ENCODE measurements at regions not wholly inside any gene's neighbourhood (a gene's known extent, or its start where the extent isn't known, plus 50 kb on each side); places are given as distances from the start of the nearest gene placed in this dataset.

DNA sequence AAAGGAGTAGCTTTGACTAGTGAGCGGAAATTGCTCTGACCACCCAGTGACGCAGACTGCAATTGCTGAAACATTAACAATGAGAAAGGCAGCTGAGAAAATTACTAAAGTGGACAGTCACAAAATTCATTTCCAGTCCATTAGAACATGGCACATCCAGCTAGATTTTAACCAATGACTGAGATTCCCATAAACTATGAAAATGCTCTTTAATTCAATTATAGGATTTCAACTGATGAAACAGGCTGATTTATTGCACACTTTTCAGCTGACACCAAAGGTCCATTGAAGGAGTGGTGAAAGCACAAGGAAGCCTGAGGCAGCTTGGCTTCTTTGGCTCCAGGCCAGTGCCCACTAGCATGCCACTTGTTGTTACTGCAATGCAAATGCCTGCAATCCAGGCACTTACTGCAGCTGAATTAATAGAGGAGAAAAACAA is 933.4 kb downstream of the SLITRK6 start:
- DNase-seq, result no peak
- no peaks in the 10 kb centered on the region for H3K9me3 ChIP-seq (ENCODE audit: insufficient read depth, low read length, severe bottlenecking)
- no peak overlapping the region for H3K27ac ChIP-seq (ENCODE audit: low read length)

DNA sequence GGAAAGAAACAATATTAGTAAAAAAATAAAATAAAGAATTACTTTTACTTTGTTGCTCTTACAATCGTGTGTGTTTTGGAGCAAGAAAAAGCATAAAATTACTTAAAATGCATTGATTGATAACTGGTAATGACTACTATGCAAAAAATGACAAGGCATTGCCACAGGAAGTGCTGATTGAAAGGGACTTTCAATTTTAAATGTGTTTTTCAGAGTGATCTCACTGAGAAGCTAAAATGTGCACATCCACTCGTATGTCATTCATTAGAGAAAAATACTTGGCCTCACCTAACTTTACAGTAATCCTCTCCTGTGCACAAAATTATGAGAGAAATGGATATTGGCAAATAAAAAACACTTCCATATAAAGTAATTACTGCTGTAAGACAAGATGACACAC is 934.9 kb downstream of the SLITRK6 start:
- H3K4me2 ChIP-seq (ENCODE audit: insufficient read depth, low read length), result no peak overlapping the region
- ATAC-seq (ENCODE audit: insufficient read depth, low read depth), result no peak
- H3K79me2 ChIP-seq (ENCODE audit: insufficient read depth, low read length), result no peaks in the 10 kb centered on the region
- H3K4me3 ChIP-seq (ENCODE audit: low read depth in 1 of 2, low read length in 2 of 2), result no peak overlapping the region
- no peaks in the 10 kb centered on the region for H3K27me3 ChIP-seq (ENCODE audit: insufficient read depth, low read length, poor library complexity)
- TF ChIP-seq, protein P1, sequence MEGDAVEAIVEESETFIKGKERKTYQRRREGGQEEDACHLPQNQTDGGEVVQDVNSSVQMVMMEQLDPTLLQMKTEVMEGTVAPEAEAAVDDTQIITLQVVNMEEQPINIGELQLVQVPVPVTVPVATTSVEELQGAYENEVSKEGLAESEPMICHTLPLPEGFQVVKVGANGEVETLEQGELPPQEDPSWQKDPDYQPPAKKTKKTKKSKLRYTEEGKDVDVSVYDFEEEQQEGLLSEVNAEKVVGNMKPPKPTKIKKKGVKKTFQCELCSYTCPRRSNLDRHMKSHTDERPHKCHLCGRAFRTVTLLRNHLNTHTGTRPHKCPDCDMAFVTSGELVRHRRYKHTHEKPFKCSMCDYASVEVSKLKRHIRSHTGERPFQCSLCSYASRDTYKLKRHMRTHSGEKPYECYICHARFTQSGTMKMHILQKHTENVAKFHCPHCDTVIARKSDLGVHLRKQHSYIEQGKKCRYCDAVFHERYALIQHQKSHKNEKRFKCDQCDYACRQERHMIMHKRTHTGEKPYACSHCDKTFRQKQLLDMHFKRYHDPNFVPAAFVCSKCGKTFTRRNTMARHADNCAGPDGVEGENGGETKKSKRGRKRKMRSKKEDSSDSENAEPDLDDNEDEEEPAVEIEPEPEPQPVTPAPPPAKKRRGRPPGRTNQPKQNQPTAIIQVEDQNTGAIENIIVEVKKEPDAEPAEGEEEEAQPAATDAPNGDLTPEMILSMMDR (IDR thresholded peaks at IDR 0.05; ENCODE audit: borderline replicate concordance, extremely low read depth, low read length, poor library complexity, severe bottlenecking), result no peak
- TF ChIP-seq EZH2 (IDR thresholded peaks at IDR 0.05; ENCODE audit: borderline replicate concordance, low read depth, low read length, severe bottlenecking), result no peak
- H3K4me1 ChIP-seq (ENCODE audit: insufficient read depth, low read length), result no peaks in the 10 kb centered on the region
- H3K9ac ChIP-seq (ENCODE audit: low read depth, low read length), result no peak overlapping the region
- H3K9me3 ChIP-seq (ENCODE audit: insufficient read depth, low read length, severe bottlenecking), result no peaks in the 10 kb centered on the region
- H2AFZ ChIP-seq (ENCODE audit: low read depth, low read length), result no peak overlapping the region
- no peaks in the 10 kb centered on the region for H4K20me1 ChIP-seq (ENCODE audit: insufficient read depth, low read length)
- H3K27ac ChIP-seq (ENCODE audit: low read length), result no peak overlapping the region
- H3K36me3 ChIP-seq (ENCODE audit: insufficient read depth, low read length), result no peaks in the 10 kb centered on the region
- DNase-seq, result no peak

More for the DNA sequence above, 933.4 kb downstream of the SLITRK6 start:
- H3K27me3 ChIP-seq (ENCODE audit: insufficient read depth, low read length, poor library complexity), result no peaks in the 10 kb centered on the region
- TF ChIP-seq, protein P1 (IDR thresholded peaks at IDR 0.05; ENCODE audit: borderline replicate concordance, extremely low read depth, low read length, poor library complexity, severe bottlenecking), result no peak
- no peak for TF ChIP-seq EZH2 (IDR thresholded peaks at IDR 0.05; ENCODE audit: borderline replicate concordance, low read depth, low read length, severe bottlenecking)
- H2AFZ ChIP-seq (ENCODE audit: low read depth, low read length), result no peak overlapping the region
- H3K4me1 ChIP-seq (ENCODE audit: insufficient read depth, low read length), result no peaks in the 10 kb centered on the region
- H3K4me2 ChIP-seq (ENCODE audit: insufficient read depth, low read length), result no peak overlapping the region
- no peak overlapping the region for H3K9ac ChIP-seq (ENCODE audit: low read depth, low read length)
- no peaks in the 10 kb centered on the region for H4K20me1 ChIP-seq (ENCODE audit: insufficient read depth, low read length)
- no peak overlapping the region for H3K4me3 ChIP-seq (ENCODE audit: low read depth in 1 of 2, low read length in 2 of 2)
- H3K36me3 ChIP-seq (ENCODE audit: insufficient read depth, low read length), result no peaks in the 10 kb centered on the region
- ATAC-seq (ENCODE audit: insufficient read depth, low read depth), result no peak
- H3K79me2 ChIP-seq (ENCODE audit: insufficient read depth, low read length), result no peaks in the 10 kb centered on the region

DNA sequence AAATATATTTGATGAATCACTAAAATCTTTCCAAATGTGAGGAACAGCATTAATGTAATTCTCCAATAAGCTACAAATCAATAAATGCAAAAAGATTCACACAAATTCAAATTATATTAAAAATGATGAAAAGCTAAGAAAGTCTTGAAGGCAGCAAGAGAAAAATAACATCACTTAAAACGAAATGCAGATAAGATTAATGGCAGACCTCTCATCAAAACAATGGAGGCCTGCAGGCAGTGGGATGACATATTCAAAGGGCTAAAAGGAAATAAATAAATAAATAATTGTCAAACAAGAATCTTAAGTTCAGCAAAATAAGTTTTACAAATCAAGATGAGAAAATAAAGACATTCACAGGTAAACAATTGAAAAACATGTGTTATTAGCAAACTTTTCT is 952.1 kb downstream of the SLITRK6 start:
- DNase-seq (no peak), ATAC-seq (ENCODE audit: insufficient read depth, low read depth) (no peak)
- Histone ChIP-seq H4K20me1 (ENCODE audit: insufficient read depth, low read length) (no peaks in the 10 kb centered on the region), H3K9me3 (ENCODE audit: insufficient read depth, low read length, severe bottlenecking) (no peaks in the 10 kb centered on the region), H2AFZ (ENCODE audit: low read depth, low read length) (no peak overlapping the region), H3K79me2 (ENCODE audit: insufficient read depth, low read length) (no peaks in the 10 kb centered on the region), H3K4me3 (ENCODE audit: low read depth in 1 of 2, low read length in 2 of 2) (no peak overlapping the region), H3K27ac (ENCODE audit: low read length) (no peak overlapping the region), H3K36me3 (ENCODE audit: insufficient read depth, low read length) (no peaks in the 10 kb centered on the region), H3K27me3 (ENCODE audit: insufficient read depth, low read length, poor library complexity) (no peaks in the 10 kb centered on the region), H3K9ac (ENCODE audit: low read depth, low read length) (no peak overlapping the region), H3K4me1 (ENCODE audit: insufficient read depth, low read length) (no peaks in the 10 kb centered on the region), H3K4me2 (ENCODE audit: insufficient read depth, low read length) (no peak overlapping the region)
- TF ChIP-seq, protein P1 (IDR thresholded peaks at IDR 0.05; ENCODE audit: borderline replicate concordance, extremely low read depth, low read length, poor library complexity, severe bottlenecking), result no peak
- TF ChIP-seq EZH2 (IDR thresholded peaks at IDR 0.05; ENCODE audit: borderline replicate concordance, low read depth, low read length, severe bottlenecking), result no peak
